Common myeloid progenitor, CD34-positive (primary cell): ENCODE measurements at regions not wholly inside any gene's neighbourhood (a gene's known extent, or its start where the extent isn't known, plus 50 kb on each side); places are given as distances from the start of the nearest gene placed in this dataset.

Source experiments
- CTCF ChIA-PET: fragments of 350-600 bp; sonication (Branson Sonifier 250); formaldehyde crosslinking; loops from one replicate; lab custom pipeline; 2021; ENCODE audit warnings: antibody characterized with exemption; lab: Charles Lee
- POLR2A ChIA-PET: fragments of 350-600 bp; sonication (Branson Sonifier 250); formaldehyde crosslinking; loops from one replicate; lab custom pipeline; 2021; ENCODE audit warnings: antibody characterized with exemption; lab: Charles Lee
- DNase-seq, 3 donors: peaks; one replicate each; pipeline versions ENCODE4 v3.0.0 to v3.0.0-alpha.2; 2013
- H3K27ac ChIP-seq, 2 experiments: 1 replicate in 1 of 2; 2 replicates in 1 of 2; pipeline ENCODE4 v1.7.0; 2013; ENCODE audit warnings: inconsistent platforms in 2 of 2, low read length in 2 of 2, mild to moderate bottlenecking in 2 of 2, low read depth in 1 of 2, moderate library complexity in 1 of 2; ENCODE audit not compliant: severe bottlenecking in 2 of 2, insufficient read depth in 1 of 2, poor library complexity in 1 of 2
- H3K27me3 ChIP-seq, 5 experiments: replicated peaks in 2 of 5; 1 replicate in 3 of 5; 2 replicates in 2 of 5; pipeline versions ENCODE4 v1.6.1 to v1.7.0; 2013; ENCODE audit warnings: low read length in 4 of 5, mild to moderate bottlenecking in 2 of 5, moderate library complexity in 2 of 5, inconsistent platforms in 1 of 5; ENCODE audit not compliant: insufficient read depth in 5 of 5, control insufficient read depth in 4 of 5
- H3K36me3 ChIP-seq, 4 experiments: 1 replicate in 2 of 4; 2 replicates in 2 of 4; pipeline versions ENCODE4 v1.6.1 to v1.7.0; 2013; ENCODE audit warnings: low read length in 3 of 4, control low read depth in 1 of 4, mild to moderate bottlenecking in 1 of 4; ENCODE audit not compliant: control insufficient read depth in 4 of 4, insufficient read depth in 4 of 4
- H3K4me1 ChIP-seq, 4 experiments: 1 replicate in 3 of 4; 2 replicates in 1 of 4; pipeline versions ENCODE4 v1.6.1 to v1.7.1; 2013; ENCODE audit warnings: low read length in 3 of 4, mild to moderate bottlenecking in 3 of 4, control low read depth in 1 of 4, inconsistent platforms in 1 of 4, moderate library complexity in 1 of 4; ENCODE audit not compliant: control insufficient read depth in 4 of 4, insufficient read depth in 4 of 4; ENCODE audit errors: control extremely low read depth in 1 of 4
- H3K4me3 ChIP-seq, 7 experiments: 1 replicate in 4 of 7; 2 replicates in 3 of 7; pipeline versions ENCODE4 v1.5.1 to v1.7.0; 2013; ENCODE audit warnings: mild to moderate bottlenecking in 7 of 7, low read length in 6 of 7, moderate library complexity in 6 of 7, inconsistent platforms in 2 of 7, low read depth in 2 of 7, control low read depth in 1 of 7; ENCODE audit not compliant: insufficient read depth in 4 of 7, control insufficient read depth in 1 of 7; ENCODE audit errors: extremely low read depth in 1 of 7
- H3K9me3 ChIP-seq, 5 experiments: 1 replicate in 4 of 5; 2 replicates in 1 of 5; pipeline versions ENCODE4 v1.6.1 to v1.7.1; 2013; ENCODE audit warnings: low read length in 4 of 5, mild to moderate bottlenecking in 2 of 5, inconsistent platforms in 1 of 5, low read depth in 1 of 5, moderate library complexity in 1 of 5; ENCODE audit not compliant: control insufficient read depth in 4 of 5, insufficient read depth in 2 of 5; ENCODE audit errors: control extremely low read depth in 1 of 5
- WGBS: methylation state at CpG from one replicate; pipeline ENCODE4 v1.1.5; 2013; ENCODE audit not compliant: insufficient coverage; 5-methylcytosine and 5-hydroxymethylcytosine counted together

DNA sequence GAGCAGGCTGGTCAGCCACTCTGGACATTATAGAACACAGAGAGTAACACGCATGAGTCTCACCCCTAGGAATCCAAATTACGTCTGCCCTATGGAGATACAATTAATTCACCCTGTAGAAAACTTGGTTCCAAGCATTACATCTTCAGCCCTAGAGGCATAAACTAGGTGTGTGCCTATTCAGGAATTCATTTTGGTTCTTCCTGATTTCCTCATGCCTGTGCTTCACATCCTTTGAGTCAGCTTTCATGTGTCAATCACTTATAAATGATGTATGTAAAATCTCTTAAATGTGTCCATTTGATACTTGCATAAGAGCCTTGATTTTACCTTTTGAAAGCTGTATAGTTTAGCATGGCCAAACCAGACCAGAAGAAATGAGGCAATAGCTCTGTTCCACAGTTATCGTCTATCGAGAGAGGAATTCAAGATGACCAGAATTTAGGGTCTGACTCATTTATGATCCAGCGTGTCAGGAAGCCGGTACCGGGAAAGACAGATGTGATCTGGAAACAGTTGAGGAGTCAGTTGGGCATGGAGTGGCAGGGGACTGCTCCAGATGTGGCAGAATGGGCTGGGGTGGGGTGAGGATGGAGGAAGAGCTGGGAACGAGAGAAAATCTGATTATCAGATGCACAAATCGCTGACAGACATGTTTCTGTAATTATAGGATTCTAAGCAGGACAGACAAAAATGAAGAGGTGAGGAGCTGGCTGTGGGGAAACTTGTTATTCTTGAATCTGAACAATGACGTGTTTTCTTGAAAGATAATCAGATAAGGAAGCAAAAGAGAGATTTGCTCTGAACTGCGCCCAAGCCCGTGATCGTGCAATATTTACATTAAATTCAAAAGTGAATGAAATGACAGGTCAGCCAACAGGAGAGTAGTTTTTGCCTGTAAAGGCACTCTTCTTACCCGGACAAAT, 76.7 kb downstream of the C16orf95 start:
- WGBS, result 88% methylated on average over 10 of the region's 14 CpGs
- DNase-seq, result no peak

GRCh38 chr16:87241137-87241771, 75.9 kb downstream of the C16orf95 start:
- H3K4me1 ChIP-seq, result peaks cover 0 to 20% (median 11%) of the 10 kb centered on the region in 4 experiments
- DNase-seq, result no peak
- CTCF ChIA-PET, result no interaction called here
- no peak overlapping the region for H3K4me3 ChIP-seq
- no peaks in the 10 kb centered on the region for H3K27me3 ChIP-seq
- H3K36me3 ChIP-seq, result no peaks in the 10 kb centered on the region
- H3K27ac ChIP-seq, result no peak overlapping the region
- H3K9me3 ChIP-seq, result no peaks in the 10 kb centered on the region
- WGBS, result 94% methylated on average over 12 of the region's 15 CpGs
- POLR2A ChIA-PET, result no interaction called here

More for the DNA sequence above, 76.7 kb downstream of the C16orf95 start:
- H3K4me1 ChIP-seq, result peaks cover 2 to 28% (median 19%) of the 10 kb centered on the region in 4 experiments
- no peak overlapping the region for H3K4me3 ChIP-seq
- H3K27me3 ChIP-seq, result no peaks in the 10 kb centered on the region
- H3K36me3 ChIP-seq, result no peaks in the 10 kb centered on the region
- no peaks in the 10 kb centered on the region for H3K9me3 ChIP-seq
- no peak overlapping the region for H3K27ac ChIP-seq
- ChIA-PET POLR2A (no interaction called here), CTCF (interaction anchor here (0.6 kb wide), 1 partner anchor 197 kb away, joined by 3 read pairs; no protein-coding TSS in a partner anchor)

- 97% methylated on average over 7 of the region's 7 CpGs for WGBS
- Histone ChIP-seq H3K4me3 (no peak overlapping the region), H3K9me3 (no peaks in the 10 kb centered on the region), H3K4me1 (peaks cover 0 to under 1% (median 0%) of the 10 kb centered on the region in 4 experiments), H3K27me3 (no peaks in the 10 kb centered on the region), H3K27ac (no peak overlapping the region), H3K36me3 (no peaks in the 10 kb centered on the region)
- CTCF ChIA-PET, result interaction anchor here (0.9 to 1.1 kb wide), 2 partner anchors 8 to 35 kb away, joined by 3 to 4 read pairs; no protein-coding TSS in a partner anchor
- no peak for DNase-seq
- POLR2A ChIA-PET, result no interaction called here
Observed at GRCh38 chr16:87243478-87243877, 73.7 kb downstream of the C16orf95 start.

- Histone ChIP-seq H3K4me1 (no peaks in the 10 kb centered on the region), H3K4me3 (no peak overlapping the region), H3K27ac (no peak overlapping the region), H3K27me3 (no peaks in the 10 kb centered on the region), H3K9me3 (no peaks in the 10 kb centered on the region), H3K36me3 (no peaks in the 10 kb centered on the region)
- ChIA-PET CTCF (interaction anchor here (1.2 kb wide), 1 partner anchor 10 kb away, joined by 3 read pairs; no protein-coding TSS in a partner anchor), POLR2A (no interaction called here)
- WGBS, result 88% methylated on average over 7 of the region's 7 CpGs
- no peak for DNase-seq
Observed at GRCh38 chr16:87244636-87245197, 72.5 kb downstream of the C16orf95 start.

DNA sequence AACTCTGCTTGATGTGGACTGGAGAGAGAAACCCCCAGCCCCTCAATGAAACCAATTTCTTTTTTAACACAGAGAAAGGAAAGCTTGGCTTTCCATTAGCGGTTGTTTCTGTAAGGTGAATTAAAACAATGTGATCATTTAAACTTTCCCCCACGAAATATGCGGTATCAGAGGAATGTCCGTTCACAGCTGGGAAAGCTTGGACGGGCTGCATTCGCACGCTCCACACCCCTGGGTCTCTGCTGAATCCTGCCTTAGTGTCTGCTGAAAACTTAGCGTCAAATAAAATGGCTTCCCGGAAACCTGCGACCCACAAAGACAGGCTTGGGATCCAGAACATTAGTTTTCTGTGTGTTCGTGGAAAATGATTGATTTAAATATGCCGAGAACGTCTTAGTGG, 71.7 kb downstream of the C16orf95 start:
- 100% methylated on average over 8 of the region's 13 CpGs for WGBS
- POLR2A ChIA-PET, result no interaction called here
- H3K27me3 ChIP-seq, result no peaks in the 10 kb centered on the region
- no peaks in the 10 kb centered on the region for H3K36me3 ChIP-seq
- no peak overlapping the region for H3K27ac ChIP-seq
- H3K9me3 ChIP-seq, result no peaks in the 10 kb centered on the region
- H3K4me1 ChIP-seq, result no peaks in the 10 kb centered on the region
- CTCF ChIA-PET, result interaction anchor here (0.9 to 1.2 kb wide), 3 partner anchors 10 to 41 kb away, joined by 3 to 5 read pairs (median 3); no protein-coding TSS in a partner anchor
- H3K4me3 ChIP-seq, result no peak overlapping the region
- no peak for DNase-seq

DNA sequence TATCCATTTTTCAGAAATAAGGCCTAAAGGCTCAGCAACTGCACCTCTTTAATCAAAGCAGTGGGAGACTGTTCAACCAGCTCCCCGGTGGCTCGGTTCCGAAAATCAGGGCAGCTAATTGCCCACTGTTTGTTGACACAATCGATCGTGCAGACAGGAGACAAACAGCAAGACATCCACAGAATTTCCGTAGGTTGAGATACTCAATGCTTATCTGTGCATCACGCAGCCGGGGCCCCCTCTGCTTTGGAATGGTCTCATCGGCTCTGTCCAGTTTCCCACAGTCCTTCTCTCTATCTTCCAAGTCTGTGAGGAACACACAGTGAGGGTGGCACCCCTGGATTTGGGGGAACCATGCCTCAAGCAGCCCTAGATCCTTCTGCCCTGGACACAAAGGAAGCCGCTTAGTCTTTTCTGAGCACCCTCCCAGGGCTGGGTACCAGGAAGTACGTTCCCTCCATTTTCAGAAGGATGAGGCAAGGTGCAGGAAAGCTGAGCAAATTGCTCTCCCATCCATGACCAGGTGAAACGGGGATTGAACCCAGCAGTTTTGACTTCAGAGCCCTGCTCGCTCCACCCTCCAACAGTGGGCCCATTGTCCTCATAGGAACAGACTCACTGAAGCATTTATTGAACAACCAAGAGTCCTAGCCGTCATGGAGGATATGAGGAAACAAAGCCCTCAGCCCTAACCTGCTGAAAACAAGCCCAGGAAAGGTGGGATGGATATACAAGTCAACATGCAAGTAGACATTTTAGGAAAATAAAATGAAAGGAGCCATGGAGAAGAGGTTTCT, 70.7 kb downstream of the C16orf95 start:
- Histone ChIP-seq H3K9me3 (no peaks in the 10 kb centered on the region), H3K27me3 (no peaks in the 10 kb centered on the region), H3K4me1 (no peaks in the 10 kb centered on the region), H3K27ac (no peak overlapping the region), H3K4me3 (no peak overlapping the region), H3K36me3 (no peaks in the 10 kb centered on the region)
- DNase-seq, result no peak
- ChIA-PET POLR2A (no interaction called here), CTCF (interaction anchor here (0.9 to 1.0 kb wide), 2 partner anchors 9 to 42 kb away, joined by 3 to 5 read pairs; no protein-coding TSS in a partner anchor)
- whole genome bisulfite sequencing, result 96% methylated on average over 13 of the region's 14 CpGs
